Large intestine (tissue), 3 donors: ENCODE measurements at regions not wholly inside any gene's neighbourhood (a gene's known extent, or its start where the extent isn't known, plus 50 kb on each side); places are given as distances from the start of the nearest gene placed in this dataset.

Experiments
- DNase-seq, 2 donors: peaks; one replicate each; pipeline versions ENCODE4 v3.0.0 to v3.0.0-alpha.2; 2013
- H3K27ac ChIP-seq: one replicate; pipeline ENCODE4 v1.5.1; 2013; ENCODE audit warnings: low read length
- H3K27me3 ChIP-seq: 2 replicates; pipeline ENCODE4 v1.6.1; 2013; ENCODE audit warnings: low read length; ENCODE audit not compliant: control insufficient read depth, insufficient read depth
- H3K36me3 ChIP-seq: 2 replicates; pipeline ENCODE4 v1.6.1; 2013; ENCODE audit warnings: low read length; ENCODE audit not compliant: control insufficient read depth, insufficient read depth
- H3K4me1 ChIP-seq: one replicate; pipeline ENCODE4 v1.6.1; 2013; ENCODE audit warnings: low read length; ENCODE audit not compliant: control insufficient read depth, insufficient read depth
- H3K4me3 ChIP-seq: one replicate; pipeline ENCODE4 v1.5.1; 2013; ENCODE audit warnings: low read length
- H3K9me3 ChIP-seq: one replicate; pipeline ENCODE4 v1.6.1; 2013; ENCODE audit warnings: mild to moderate bottlenecking, low read depth, low read length, moderate library complexity; ENCODE audit not compliant: control insufficient read depth
- WGBS: methylation state at CpG from one replicate; pipeline ENCODE4 v1.1.5; 2013; ENCODE audit warnings: low lambda C conversion rate; ENCODE audit not compliant: insufficient coverage; 5-methylcytosine and 5-hydroxymethylcytosine counted together

DNA sequence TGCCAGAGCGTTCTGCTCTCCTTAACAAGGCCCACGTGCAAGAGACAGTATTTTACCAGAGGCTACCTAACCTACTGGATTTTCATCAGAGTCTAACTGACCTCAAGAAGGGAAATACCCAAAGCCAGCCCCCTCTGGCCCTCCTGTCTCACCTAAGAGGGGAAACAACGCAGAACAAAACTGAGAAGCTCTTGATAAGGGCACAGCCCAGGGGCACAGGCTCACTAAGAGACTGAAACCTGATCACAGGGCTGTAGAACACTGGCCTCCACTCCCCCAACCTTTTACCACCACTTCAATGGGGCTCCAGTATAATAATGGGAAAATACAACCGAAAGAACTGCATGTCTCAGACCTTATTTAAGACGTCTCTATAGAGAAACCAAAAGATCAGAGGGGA lies 449.5 kb upstream of the CAMK1G start:
- H3K27ac ChIP-seq, result no peak overlapping the region
- H3K4me3 ChIP-seq, result no peak overlapping the region
- no peaks in the 10 kb centered on the region for H3K36me3 ChIP-seq
- H3K4me1 ChIP-seq, result no peaks in the 10 kb centered on the region
- 77% methylated on average over 2 of the region's 5 CpGs for WGBS
- H3K27me3 ChIP-seq, result no peaks in the 10 kb centered on the region
- no peaks in the 10 kb centered on the region for H3K9me3 ChIP-seq
- no peak for DNase-seq

DNA sequence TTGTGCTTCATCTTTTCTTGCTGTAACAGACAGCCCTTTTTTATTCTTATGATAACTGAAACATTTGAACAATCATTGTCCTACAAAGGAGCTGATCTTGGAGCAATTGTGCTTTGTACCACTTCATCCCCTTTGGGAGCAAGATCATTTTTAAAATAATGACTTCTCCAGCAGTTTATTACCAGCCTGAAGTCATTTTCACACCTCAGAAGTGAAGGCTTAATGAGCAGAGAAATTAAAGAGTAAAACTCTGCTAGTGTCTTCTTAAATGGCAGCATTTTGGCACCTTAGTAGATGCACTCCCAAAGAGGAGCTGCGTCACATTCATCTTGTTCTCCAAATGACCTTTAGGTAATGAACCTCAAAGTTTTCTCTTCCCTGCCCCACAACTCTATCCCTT lies 439.6 kb upstream of the CAMK1G start:
- H3K36me3 ChIP-seq, result no peaks in the 10 kb centered on the region
- no peak overlapping the region for H3K27ac ChIP-seq

DNA sequence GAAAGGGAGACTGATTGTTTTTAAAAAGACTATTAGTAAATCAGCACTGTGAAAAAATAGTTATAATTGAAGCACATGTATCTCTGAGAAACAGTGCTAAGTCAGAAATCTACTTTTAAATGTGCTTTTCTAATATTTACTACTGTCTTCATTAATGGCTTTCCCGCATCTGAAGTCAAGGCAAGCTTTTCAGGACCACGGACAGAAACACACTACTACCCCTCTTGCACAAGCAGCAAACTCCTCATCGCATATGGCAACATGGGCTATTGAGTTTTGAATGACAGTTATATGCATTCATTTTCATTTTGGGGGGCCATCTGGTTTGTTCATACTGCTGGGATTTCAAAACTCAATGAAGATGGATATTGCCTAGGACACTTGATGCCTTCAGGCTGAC lies 433.4 kb upstream of the CAMK1G start:
- Histone ChIP-seq H3K36me3 (no peaks in the 10 kb centered on the region), H3K27me3 (no peaks in the 10 kb centered on the region), H3K4me1 (no peaks in the 10 kb centered on the region), H3K9me3 (no peaks in the 10 kb centered on the region), H3K4me3 (no peak overlapping the region), H3K27ac (no peak overlapping the region)
- peak; percentile 3 to 24 for DNase-seq
- WGBS, result 20% methylated on average over 1 of the region's 3 CpGs

More for the DNA sequence above, 439.6 kb upstream of the CAMK1G start:
- DNase-seq, result no peak
- H3K9me3 ChIP-seq, result no peaks in the 10 kb centered on the region
- H3K27me3 ChIP-seq, result no peaks in the 10 kb centered on the region
- H3K4me1 ChIP-seq, result no peaks in the 10 kb centered on the region
- H3K4me3 ChIP-seq, result no peak overlapping the region
- WGBS, result no CpG with 5 or more reads among the region's 1 CpG

DNA sequence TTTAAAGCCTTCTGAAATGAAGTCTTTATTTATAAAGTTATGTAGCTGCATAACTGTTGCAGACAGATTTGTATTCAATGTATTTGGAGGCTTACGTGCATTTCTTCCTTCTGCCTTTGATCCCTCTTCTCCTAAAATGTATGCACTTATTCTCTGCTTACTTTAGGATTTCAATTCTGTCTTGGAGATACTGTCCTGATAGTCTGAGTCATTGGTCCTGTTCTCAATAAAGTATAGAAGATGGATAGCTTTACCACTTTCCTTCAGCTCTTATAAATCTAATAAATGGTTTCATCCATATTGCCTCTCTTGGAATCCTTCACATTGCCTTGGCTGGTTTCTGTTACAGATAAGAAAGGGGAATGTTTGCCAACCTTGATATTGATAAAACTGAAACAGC lies 430.1 kb upstream of the CAMK1G start:
- Histone ChIP-seq H3K4me1 (peaks cover 3% of the 10 kb centered on the region), H3K9me3 (no peaks in the 10 kb centered on the region), H3K27ac (no peak overlapping the region), H3K36me3 (no peaks in the 10 kb centered on the region), H3K27me3 (no peaks in the 10 kb centered on the region), H3K4me3 (no peak overlapping the region)
- WGBS, result 75% methylated on average over 1 of the region's 1 CpG
- DNase-seq, result no peak

DNA sequence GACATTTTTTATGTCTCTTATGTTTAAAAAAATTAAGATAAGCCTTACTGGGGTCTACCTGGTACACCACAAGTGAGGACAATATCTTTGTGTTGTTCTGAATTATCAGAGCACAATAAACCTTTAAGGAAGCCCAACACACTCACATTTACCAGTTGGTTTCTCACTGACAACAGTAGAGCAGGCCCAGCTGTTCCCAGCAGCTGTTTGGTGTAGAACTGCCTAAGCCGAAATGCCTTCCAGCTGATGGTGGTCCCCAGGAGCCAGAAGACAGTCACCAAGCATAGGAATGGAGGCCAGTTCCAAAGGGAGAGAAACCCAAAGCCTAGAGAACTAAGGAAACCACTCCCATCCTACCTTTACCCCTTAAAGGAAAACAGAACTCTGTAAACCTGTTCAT lies 428.6 kb upstream of the CAMK1G start:
- no peaks in the 10 kb centered on the region for H3K9me3 ChIP-seq
- H3K36me3 ChIP-seq, result no peaks in the 10 kb centered on the region
- H3K27ac ChIP-seq, result no peak overlapping the region
- no peak for DNase-seq
- H3K27me3 ChIP-seq, result no peaks in the 10 kb centered on the region
- WGBS, result no CpG with 5 or more reads among the region's 1 CpG
- peaks cover 3% of the 10 kb centered on the region for H3K4me1 ChIP-seq
- H3K4me3 ChIP-seq, result no peak overlapping the region

DNA sequence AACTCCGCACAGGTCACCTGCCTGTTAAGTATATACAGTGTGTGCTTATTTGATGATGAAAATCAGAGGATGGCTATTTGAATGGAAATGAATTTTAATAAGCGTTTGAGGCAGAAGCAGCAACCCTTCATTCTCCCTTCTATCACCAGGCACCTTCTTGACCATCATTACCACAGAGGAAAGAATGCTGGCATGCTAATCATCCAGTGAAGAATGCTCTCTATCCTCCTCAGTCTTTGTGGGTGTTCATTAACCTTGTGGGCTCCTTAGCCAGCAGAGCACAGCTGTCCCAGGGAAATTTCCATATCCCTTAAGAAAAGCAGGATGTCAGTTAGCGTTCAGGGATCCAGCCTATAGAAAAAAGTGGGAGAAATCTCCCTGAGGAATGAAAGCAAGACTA lies 428.0 kb upstream of the CAMK1G start:
- H3K9me3 ChIP-seq, result no peaks in the 10 kb centered on the region
- WGBS, result 20% methylated on average over 1 of the region's 3 CpGs
- peaks cover 3% of the 10 kb centered on the region for H3K4me1 ChIP-seq
- no peak overlapping the region for H3K27ac ChIP-seq
- H3K36me3 ChIP-seq, result no peaks in the 10 kb centered on the region
- H3K4me3 ChIP-seq, result no peak overlapping the region
- DNase-seq, result peak in 1 of 2 donors; percentile 2
- no peaks in the 10 kb centered on the region for H3K27me3 ChIP-seq

DNA sequence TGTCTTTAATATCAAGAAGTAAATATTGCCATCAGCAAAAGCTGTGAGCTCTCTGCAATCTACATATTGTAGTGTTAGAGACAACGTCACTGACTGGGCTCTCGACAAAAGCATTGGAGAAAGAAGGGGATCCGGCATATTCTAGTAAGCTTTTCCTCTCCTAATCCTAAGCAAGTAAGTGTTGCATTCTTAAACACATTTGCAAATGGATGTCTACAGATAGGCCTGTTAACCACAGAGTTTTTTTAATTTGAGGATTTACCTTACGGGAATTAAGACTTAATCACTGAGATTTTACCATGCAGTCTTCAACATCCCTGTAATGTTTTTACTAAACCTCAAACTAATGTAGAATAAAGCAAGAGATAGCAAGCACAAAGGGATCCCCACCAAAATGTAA lies 426.5 kb upstream of the CAMK1G start:
- no peak for DNase-seq
- 89% methylated on average over 1 of the region's 4 CpGs for WGBS
- no peaks in the 10 kb centered on the region for H3K27me3 ChIP-seq
- H3K4me3 ChIP-seq, result no peak overlapping the region
- H3K27ac ChIP-seq, result no peak overlapping the region
- H3K4me1 ChIP-seq, result peaks cover 3% of the 10 kb centered on the region
- H3K36me3 ChIP-seq, result no peaks in the 10 kb centered on the region
- no peaks in the 10 kb centered on the region for H3K9me3 ChIP-seq

DNA sequence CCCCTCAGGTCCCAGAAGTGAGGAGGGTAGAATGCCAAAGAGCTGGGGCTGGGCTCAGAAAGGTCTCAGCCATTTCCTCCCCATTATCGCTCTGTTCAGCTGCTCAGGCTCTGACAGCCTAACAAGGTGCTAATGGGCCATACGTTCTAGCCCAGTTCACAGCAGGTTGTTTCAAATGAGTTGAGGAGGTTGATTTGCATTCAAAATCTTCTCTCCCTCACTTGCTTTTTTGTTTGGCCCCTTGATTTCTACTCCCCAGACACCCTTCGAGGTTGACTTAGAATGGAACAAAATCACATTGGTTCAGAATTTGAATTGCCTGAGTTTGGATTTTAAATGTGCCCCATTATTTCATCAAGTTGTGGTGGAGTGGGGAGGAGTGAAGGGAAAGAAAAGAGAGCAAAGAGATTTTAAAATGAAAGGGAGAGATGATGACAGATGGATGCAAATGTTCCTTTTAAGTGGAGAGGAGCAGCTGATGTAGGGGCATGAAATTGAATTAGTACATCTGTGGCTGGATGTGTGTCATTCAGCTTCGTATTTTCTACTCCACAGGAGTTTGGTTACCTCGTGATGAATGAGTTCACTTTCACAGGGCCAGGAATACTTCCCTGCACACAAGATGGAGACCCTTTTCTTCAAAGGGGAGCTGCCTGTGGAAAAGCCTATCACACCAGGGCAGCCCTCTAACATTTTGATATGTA lies 425.8 kb upstream of the CAMK1G start:
- no peak for DNase-seq
- no peak overlapping the region for H3K27ac ChIP-seq
- peaks cover 3% of the 10 kb centered on the region for H3K4me1 ChIP-seq
- WGBS, result no CpG with 5 or more reads among the region's 5 CpGs
- H3K36me3 ChIP-seq, result no peaks in the 10 kb centered on the region
- H3K27me3 ChIP-seq, result no peaks in the 10 kb centered on the region
- no peak overlapping the region for H3K4me3 ChIP-seq
- H3K9me3 ChIP-seq, result no peaks in the 10 kb centered on the region

DNA sequence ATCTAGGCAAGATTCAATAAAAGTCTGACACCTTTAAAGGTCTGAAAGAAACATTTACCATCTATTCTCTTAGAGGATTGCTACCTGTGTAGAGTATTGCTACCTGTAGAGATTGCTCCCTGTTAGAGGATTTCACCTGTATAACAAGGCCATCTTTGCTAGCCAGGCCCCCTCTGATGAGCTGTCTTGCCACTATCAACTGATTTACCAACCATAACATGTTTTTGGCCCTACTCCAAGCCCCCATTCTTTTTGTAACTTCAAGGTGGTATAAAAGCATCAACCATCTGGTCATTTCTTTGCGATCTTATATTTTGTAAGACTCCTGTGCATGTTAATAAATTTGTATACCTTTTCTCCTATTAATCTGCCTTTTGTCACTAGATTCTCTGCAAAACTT lies 424.7 kb upstream of the CAMK1G start:
- H3K4me3 ChIP-seq, result no peak overlapping the region
- H3K27ac ChIP-seq, result no peak overlapping the region
- no CpG with 5 or more reads among the region's 1 CpG for WGBS
- H3K27me3 ChIP-seq, result no peaks in the 10 kb centered on the region
- no peak for DNase-seq
- no peaks in the 10 kb centered on the region for H3K36me3 ChIP-seq
- H3K4me1 ChIP-seq, result peaks cover 3% of the 10 kb centered on the region
- no peaks in the 10 kb centered on the region for H3K9me3 ChIP-seq

DNA sequence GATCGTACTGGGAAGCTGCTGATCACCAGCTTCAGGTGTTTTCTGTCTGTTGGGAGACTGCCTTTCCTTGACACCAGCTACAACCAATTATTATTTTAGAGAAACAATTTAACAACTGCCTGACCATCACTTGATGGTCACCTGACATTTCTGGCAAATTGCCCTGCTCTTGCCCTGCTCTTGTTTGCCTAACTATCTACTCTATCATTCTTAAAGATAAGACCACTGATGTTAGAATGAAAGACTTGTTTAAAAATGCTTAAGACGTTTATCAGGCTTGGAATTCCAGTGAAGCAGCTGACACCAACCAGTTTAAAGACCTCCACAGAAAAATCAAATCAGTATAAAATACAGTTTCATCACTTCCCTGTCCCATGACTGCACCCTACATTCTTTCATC lies 423.3 kb upstream of the CAMK1G start:
- Histone ChIP-seq H3K36me3 (no peaks in the 10 kb centered on the region), H3K27me3 (no peaks in the 10 kb centered on the region), H3K4me3 (no peak overlapping the region), H3K9me3 (no peaks in the 10 kb centered on the region), H3K4me1 (peaks cover 3% of the 10 kb centered on the region), H3K27ac (no peak overlapping the region)
- WGBS, result 20% methylated on average over 1 of the region's 2 CpGs
- no peak for DNase-seq

DNA sequence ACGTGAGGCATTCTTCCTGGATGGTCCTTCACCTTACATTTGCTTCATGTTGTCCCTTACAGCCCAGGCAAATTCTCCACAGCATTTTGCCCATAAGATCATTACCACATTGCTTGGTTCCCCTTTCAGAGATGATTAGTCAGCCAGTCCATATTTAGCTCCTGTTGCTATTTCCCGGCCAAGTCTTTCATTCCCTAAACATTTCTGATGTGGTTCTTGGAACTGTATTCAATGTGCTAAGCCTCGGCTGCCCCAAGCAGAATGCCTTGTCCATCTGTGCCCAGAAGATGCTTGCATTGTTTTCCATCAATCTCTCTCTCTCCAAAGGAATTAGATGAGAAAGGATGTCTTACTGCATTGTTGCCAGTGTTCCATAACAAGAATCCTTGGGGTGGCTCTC lies 420.9 kb upstream of the CAMK1G start:
- no peaks in the 10 kb centered on the region for H3K27me3 ChIP-seq
- no CpG with 5 or more reads among the region's 3 CpGs for WGBS

More for the DNA sequence above, 420.9 kb upstream of the CAMK1G start:
- no peak for DNase-seq
- H3K4me3 ChIP-seq, result no peak overlapping the region
- no peak overlapping the region for H3K27ac ChIP-seq
- H3K9me3 ChIP-seq, result no peaks in the 10 kb centered on the region
- no peaks in the 10 kb centered on the region for H3K36me3 ChIP-seq
- no peaks in the 10 kb centered on the region for H3K4me1 ChIP-seq
